ENCODE measurements at regions not wholly inside any gene's neighbourhood (a gene's known extent, or its start where the extent isn't known, plus 50 kb on each side); places are given as distances from the start of the nearest gene placed in this dataset.
A peak's percentile ranks its signal among the peaks of the same experiment; 100 is the strongest.
"Not testable (repeated sequence)": the region's sequence is repeated elsewhere in the genome, so short reads cannot be mapped to it uniquely, and the experiment has no call there.

DNA sequence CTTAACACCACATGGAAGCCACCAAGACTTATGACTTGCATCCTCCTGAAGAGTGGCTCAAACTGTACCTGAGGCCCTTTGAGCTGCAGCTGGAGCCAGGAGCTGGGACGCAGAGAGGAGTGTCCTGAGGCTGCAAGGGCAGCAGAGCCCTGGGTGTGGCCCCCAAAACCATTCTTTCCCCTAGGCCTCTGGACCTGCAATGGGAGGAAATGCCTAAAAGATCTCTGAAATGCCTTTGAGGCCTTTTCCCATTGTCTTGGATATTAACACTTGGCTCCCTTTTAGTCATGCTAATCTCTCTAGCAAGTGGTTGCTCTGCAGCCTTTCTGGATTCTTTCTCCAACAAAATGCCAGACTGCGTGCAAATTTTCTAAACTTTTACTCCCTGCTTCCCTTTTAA is 156.1 kb downstream of the SLC38A4 start:
- no peak for DNase-seq

DNA sequence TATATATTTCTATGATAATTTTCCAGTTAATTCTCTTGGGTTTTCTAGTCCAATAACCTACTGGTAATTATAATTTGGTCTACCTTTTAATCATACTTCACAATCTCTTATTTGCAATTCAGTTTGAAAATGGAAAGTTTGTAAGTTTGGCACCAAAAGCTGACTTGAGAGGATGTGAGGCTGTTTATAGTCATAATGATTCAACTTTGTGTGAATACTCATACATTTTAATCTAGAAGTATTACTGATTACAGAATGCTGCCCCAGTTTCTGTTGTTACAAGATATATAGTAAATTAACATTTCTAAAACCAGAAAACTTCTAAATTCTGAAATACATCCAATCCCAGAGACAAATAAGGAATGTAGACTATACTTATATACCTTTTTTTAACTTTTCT is 158.2 kb downstream of the SLC38A4 start:
- no peak for DNase-seq

DNA sequence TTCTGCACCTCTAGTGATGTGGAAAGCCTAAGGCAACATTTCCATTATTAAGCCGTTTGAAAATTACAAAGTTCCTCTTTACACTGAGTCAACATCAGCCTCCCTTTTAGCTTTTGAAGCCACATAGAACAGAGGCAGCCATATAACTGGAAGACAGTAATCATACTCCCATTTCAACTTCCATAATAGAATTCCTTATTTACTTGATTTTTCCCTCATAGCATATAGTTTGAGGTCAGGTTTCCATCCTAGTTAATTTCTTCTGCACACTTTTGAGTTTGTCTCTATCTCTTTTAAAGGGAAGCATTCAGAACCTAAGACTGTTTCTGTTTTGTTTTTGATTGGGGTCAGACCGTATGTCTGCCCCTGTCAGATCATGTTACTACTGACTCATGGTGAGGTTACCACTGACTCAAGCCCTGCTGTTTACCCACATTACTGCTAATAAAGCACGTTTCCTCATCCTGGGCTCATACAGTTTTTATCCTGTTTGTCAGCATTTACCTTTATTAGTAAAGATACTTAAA is 161.0 kb downstream of the SLC38A4 start:
- DNase-seq, result peak; percentile 22 to 55

DNA sequence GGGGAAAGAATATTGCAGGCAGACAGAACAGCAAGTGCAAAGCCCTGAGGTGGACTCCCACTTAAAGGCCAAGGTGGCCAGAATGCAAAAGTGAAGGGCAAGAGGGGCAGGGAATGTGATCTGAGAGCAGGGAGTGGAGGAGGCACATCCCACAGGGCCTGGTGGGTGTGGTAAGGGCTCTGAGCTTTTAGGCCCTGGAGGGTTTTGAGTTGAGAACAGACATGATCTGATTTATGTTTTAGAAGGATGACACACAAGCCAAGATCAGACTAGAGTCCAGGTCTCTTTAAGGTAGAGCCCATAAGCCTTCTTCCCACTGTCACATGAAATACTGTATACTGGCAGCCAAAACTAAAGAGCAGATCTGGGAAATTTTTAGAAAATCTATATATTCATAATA is 162.5 kb downstream of the SLC38A4 start:
- no peak for DNase-seq

DNA sequence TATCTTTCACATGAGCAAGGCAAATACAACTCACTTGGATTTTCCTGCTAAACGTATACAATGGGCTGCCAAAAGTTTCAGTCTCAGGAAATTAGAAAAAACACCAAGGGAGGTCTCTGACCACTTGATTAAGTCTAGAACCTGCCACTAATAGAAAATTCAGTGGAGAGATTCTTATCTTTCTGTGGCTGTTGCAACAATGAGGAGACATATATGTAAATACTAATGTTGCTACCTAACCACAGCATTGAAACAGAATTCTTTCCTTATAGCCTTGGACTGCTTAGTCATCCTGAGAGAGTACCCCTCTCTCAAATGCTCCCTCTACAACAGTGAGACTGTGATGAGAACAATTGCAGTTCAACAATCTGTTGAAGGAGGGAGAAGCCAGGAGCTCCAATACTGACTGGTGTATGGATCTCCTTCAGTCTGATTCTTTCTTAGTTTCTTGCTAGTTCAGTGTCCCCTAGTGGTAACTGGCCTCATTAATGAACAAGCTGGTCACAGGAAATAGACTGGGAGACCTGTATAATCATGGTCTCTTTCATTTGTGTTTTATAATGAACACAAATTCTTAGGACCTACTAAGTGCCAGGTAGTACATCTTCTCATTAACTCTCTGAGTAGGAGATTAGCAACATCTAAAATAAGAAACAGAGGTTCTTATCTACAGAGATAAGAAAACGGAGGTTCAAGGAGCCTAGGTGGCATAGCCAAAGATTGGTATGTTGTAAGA is 164.5 kb downstream of the SLC38A4 start:
- DNase-seq, result peak; percentile 53 to 70

DNA sequence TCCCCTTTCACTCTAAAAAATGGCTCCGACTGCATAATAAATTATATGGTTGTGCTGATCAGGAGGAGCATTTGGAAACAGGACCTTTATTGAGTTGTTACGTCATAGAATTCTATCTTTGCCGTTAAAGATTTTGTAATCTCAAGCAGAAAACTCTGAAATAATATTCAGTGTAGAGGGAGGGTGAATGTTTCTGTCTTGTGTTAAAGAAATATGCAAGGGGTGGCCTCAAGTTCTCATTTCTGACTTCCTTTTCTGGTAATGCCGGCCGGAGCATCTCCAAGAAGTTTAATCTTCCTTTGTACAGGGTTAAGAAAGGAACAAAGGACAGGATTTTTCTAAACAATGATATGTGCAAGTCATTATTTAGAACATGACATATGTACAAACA is 165.1 kb downstream of the SLC38A4 start:
- no peak for DNase-seq

DNA sequence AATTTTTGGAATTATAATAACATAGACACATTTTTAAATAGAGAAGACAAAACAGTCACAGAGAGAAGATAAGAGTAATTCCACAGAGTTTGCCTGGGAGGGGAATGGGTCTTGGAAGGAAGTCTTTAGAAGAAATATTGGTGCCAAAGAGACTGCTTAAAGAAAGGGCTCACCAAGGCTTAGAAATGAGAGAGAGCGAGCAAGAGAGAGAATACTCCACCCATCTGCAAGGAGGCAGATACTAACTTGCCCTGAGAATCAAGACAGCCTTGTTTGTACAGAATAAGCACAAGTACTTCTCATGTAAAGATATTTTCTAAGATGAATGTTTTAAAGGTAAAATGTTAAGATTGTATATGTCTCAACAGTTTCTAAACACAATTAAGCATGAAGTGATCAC is 165.5 kb downstream of the SLC38A4 start:
- no peak for DNase-seq

DNA sequence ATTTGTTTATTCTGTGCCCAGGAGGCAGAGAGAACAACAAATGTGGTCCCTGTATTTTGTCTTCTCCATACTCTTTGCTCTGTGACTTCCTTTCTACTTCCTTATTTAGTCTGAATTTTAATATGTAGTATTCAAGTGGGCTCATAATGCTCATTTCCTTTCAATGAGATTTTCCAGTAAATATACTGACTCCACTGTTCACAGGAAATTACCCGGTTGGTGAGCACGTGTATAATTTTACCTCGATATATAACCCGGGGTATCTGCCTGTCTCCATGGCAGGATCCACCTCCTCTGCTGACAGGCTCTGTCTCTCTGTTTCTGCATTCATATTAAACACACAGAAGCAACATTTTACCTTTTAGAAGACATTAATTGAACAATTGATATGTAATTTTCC is 166.0 kb downstream of the SLC38A4 start:
- DNase-seq, result peak; percentile 43 to 64

DNA sequence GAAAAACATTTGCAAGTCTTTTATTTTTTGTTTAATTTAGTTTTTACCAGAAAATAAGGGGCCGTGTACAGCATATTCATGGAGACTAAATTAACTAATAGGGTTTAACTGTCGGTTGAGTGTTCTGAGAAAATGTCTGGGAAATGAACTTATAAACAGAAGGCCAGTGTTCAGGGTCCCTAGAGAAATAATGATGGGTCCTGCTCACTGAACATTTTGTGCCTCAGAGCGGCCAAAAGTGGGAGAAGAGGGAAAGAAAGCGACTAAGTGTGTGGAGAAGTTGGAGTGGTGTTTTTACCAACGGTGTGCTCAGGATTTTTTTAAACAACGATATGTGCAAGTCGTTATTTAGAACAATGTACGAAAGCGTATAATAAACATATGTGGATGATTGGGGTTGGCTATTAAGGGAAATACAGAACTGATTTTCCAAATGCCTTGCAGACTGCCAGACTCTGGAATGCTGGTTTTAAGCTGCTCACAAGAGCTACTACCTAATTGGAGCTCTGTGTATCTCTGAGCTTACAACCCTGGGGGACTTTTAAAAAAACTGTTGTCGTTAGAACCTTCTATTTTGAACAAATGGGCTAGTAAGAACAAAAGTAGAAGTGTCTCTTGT is 166.7 kb downstream of the SLC38A4 start:
- DNase-seq, result no peak

DNA sequence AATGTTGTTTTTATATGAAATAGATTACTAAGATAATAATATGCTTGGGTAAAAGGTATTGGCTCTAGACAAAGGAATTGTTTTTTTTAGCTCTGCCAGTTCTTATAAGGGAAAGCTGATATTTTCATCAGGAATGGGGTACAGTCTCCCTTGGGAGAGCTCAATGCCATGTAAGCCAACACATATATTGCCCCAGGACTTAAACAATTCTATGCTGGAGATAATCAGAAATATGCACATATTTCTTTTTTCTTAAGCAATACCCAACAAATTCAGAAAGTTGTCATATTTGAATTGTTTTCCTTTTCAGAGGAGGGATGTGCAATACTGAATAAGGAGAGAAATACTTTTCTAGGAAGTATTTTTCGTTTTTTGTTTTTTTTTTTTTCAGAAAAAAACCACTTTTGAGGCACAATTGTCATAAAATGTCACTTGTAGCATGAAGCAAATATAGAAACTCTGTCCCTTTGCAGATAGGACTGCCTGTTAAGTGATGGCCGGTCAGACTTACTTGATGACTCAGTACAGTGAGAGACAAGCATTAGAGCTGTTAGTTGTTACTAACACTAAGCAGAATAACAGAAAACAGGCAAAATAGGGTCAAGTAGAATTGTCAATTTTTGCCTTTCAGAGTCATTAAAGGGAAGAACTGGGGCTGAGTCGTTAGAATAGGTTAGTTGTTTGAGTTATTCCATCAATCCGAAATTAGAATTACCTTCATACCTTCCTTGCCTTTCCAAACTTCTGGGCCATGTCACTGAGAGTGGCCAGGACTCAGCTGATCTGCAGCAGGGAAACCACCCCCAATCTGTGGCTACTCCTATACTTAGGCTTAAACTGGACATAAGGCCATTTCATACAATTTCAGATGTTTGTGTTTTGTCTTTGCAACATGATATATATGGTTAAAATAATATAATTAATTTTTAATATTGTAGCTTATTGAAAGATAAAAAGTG is 168.1 kb downstream of the SLC38A4 start:
- no peak for DNase-seq

DNA sequence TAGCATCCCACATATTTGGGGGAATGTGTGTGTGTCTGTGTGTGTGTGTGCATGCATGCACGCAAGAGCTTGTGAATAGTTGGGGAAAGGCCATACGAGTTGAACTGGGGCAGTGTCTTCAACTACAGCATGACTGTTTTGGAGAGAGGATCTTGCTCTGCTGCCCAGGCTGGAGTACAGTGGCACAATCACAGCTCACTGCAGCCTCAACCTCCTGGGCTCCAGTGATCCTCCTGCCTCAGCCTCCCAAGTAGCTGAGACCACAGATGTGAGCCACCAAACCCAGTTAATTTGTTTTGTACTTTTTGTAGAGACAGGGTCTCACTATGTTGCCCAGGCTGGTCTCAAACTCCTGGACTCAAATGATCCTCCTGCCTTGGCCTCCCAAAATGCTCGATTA is 169.8 kb downstream of the SLC38A4 start:
- DNase-seq, result not testable (repeated sequence)

DNA sequence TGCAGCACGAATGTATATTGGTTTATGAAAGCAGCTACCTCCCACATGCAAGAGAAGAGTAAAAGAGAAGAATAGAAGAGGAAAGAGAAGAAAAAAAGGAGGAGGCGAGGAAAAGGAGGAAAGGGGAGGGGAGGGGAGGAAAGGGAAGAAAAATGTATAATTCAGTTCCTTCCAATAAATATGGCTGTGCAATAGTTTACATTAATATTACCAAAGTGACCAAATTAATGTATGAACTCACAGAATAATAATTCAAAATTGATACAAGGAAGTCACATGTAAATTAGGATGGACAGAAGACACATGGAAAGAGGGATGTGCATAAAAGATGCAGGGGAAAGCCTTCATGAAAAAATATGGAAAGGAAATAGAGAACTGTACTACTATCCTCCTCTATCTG is 172.5 kb downstream of the SLC38A4 start:
- DNase-seq, result no peak

DNA sequence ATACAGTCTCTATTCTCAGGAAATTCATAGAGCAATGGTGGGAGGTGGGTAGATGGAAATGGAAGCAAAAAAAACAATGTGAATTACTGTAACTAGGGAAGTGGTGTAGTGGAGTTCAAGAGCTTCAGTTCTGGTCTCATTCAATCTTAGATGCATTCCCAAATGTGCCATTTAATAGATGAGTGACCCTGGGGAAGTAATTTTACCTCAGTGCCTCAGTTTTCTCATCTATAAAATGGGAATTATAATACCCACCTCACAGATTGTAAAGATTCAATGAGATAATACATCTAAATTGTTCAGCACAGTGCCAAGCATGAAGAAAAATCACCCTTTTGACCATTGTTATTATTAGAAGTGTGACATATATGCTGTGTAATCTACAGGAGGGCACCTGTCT is 173.1 kb downstream of the SLC38A4 start:
- DNase-seq, result no peak

DNA sequence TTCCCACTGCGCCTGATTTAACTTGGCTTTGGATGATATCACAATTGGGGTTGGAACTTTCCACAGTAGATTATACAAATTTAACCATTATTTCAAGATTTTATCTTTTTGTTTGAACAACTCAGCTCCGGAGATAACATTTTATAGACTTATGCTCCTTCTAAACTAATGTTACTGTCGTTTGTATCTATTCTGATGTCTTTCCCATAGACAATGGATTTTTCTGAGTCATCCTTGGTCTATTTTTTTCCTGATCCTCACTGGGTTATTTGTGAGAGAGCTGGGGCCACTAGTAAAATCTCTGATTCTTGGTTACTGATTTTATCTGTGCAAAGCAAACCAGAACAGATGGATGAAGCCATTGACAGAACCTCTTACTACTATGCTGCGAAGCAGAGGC is 175.1 kb downstream of the SLC38A4 start:
- DNase-seq, result no peak

DNA sequence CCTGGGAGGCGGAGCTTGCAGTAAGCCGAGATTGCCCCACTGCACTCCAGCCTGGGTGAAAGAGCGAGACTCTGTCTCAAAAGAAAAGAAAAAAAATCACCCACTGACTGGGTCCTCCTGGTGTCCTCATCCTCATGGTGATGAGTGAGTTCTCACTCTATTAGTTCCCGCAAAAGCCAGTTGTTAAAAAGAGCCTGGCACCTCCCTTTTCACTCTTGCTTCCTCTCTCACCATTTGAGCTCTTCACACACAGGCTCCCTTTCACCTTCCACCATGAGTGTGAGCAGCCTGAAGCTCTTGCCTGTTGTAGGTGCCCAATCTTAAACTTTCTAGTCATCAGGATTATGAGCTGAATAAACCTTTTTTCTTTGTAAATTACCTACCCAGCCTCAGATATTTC is 176.4 kb downstream of the SLC38A4 start:
- DNase-seq, result no peak

DNA sequence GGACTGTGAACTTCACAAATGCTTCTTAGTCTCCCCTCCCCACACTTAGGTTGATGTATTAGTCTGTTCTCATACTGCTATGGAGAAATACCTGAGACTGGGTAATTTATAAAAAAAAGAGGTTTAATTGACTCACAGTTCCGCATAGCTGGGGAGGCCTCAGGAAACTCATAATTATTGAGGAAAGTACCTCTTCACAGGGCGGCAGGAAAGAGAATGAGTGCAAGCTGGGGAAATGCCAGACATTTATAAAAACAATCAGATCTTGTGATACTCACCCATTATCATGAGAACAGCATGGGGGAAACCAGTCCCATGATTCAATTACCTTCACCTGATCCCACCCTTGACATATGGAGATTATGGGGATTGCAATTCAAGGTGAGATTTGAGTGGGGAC is 178.8 kb downstream of the SLC38A4 start:
- no peak for DNase-seq

DNA sequence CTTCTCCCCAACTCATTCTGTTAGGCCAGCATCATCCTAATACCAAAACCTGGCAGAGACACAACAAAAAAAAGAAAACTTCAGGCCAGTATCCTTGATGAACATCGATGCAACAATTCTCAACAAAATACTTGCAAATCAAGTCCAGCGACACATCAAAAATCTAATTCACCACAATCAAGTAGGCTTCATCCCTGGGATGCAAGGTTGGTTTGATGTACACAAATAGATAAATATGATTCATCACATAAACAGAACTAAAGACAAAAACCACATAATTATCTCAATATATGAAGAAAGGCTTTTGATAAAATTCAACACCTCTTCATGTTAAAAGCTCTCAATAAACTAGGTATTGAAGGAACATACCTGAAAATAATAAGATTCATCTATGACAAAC is 184.1 kb downstream of the SLC38A4 start:
- DNase-seq, result not testable (repeated sequence)

DNA sequence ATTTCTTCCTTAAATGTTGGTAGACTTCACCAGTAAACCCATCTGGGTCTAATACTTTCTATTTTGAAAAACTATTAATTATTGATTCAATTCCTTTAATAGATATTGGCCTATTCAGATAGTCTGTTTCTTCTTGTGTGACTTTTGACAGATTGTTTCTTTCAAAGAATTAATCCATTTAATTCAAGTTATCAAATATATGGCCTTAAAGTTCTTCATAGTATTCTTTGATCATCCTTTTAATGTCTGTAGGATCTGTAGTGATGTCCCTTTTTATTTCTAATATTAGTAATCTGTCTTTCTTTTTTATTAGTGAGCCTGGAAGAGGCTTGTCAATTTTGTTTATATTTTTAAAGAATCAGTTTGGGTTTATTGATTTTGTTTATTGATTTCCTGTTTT is 190.0 kb downstream of the SLC38A4 start:
- DNase-seq, result no peak

DNA sequence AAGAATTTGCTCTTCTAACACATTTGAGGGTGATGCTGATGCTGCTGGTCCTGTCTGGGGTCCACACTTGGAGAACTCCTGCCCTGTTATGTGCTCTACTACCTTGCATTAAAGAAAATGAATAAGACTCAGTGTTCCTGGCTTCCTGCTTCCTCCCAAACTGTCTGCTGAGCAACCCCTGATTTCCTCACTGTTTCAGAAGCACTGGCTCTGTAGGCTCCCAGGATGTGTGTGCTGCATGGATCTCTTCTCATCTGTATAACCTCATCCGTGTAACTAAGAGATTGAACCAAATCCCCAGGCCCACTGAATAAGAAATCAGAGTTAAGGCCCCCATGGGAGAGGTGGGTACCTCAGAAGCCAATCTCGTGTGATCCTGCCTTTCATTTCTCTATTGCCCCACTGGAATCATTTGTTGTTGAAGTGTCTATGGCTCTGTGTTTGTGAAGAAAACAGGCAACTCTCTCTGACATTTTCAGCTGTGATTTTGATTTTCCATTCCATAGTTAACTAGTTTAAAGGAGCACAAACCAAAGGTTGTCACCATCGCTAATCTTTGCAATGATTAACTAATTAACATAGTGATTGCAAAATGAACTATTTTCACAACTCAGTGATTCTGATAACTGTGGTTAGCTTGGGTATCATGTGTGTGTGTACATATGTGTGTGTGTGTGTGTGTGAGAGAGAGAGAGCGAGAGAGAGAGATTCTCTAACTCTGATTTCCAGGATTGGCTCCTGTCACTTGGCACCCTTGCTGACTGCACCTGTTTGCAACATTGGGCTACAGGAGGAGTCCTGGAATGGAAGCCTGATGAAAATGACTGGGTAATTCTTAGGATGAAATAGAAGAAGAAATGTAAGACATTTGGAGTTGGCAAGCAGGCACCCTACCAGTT is 196.2 kb downstream of the SLC38A4 start:
- DNase-seq, result no peak

DNA sequence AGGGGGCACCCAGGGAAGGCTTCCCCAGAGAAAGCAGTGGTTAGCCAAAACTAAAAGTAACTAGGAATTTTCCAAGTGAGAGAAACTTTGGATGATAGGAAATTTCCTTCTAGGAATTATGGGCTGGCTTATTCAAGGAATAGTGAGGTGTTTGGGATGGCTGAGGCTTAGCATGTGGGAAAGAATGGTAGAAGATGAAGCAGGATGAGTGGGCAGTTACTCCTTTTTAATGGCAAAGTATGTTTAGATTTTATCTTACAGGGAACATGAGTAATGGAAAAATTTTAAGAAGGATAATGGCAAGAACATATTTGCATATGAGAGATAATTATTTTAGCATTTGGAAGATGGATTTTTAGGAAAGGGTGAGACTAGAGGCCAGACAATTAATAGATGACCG is 197.6 kb downstream of the SLC38A4 start:
- DNase-seq, result no peak

DNA sequence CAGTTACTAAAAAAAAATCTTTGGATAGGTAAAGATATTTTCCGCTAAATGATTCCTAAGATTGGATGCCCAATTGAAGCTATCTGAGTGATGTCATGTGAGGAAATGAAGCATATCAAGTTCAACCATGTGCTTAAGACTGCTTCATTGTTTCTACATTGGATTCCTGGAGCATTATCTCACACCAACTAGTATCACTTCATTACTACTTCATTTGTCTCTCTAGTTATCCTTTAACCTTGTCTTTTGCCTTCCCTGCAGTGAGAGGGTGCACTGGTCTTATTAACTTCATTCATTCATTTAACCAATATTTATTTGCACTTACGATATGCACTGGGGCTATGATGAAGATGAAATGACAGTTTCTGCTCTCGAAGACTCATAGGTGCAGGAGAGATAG is 198.1 kb downstream of the SLC38A4 start:
- DNase-seq, result no peak

DNA sequence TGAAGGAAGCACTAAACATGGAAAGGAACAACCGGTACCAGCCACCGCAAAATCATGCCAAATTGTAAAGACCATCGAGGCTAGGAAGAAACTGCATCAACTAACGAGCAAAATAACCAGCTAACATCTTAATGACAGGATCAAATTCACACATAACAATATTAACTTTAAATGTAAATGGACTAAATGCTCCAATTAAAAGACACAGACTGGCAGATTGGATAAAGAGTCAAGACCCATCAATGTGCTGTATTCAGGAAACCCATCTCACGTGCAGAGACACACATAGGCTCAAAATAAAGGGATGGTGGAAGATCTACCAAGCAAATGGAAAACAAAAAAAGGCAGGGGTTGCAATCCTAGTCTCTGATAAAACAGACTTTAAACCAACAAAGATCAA is 206.3 kb downstream of the SLC38A4 start:
- DNase-seq, result not testable (repeated sequence)
